ENCODE measurements at regions not wholly inside any gene's neighbourhood (a gene's known extent, or its start where the extent isn't known, plus 50 kb on each side); places are given as distances from the start of the nearest gene placed in this dataset.
"Not testable (repeated sequence)": the region's sequence is repeated elsewhere in the genome, so short reads cannot be mapped to it uniquely, and the experiment has no call there.

GRCh38 chr20:63145156-63145555 lies 70.8 kb downstream of the YTHDF1 start:
- no peak for DNase-seq

- no peak for DNase-seq
Observed at GRCh38 chr20:63142933-63143332, 73.0 kb downstream of the YTHDF1 start.

DNA sequence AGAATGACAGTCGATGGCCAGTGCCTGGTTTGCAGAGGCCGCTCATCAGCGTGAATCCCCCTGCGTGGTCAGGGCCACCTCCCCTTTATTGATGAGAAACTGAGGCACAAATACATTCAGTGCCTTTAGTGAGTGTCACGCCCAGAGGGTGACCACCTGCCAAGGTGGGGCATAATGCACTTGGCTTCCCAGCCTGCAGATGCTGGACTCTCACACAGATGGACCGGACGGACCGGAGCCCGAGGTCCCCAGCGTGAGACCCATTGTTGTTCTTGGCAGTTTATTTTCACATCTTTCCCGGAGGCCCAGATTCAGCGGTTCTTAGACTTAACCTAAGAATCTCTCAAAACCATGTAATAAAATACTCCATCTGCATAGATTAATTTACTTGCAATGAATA lies 74.4 kb downstream of the YTHDF1 start:
- no peak for DNase-seq

DNA sequence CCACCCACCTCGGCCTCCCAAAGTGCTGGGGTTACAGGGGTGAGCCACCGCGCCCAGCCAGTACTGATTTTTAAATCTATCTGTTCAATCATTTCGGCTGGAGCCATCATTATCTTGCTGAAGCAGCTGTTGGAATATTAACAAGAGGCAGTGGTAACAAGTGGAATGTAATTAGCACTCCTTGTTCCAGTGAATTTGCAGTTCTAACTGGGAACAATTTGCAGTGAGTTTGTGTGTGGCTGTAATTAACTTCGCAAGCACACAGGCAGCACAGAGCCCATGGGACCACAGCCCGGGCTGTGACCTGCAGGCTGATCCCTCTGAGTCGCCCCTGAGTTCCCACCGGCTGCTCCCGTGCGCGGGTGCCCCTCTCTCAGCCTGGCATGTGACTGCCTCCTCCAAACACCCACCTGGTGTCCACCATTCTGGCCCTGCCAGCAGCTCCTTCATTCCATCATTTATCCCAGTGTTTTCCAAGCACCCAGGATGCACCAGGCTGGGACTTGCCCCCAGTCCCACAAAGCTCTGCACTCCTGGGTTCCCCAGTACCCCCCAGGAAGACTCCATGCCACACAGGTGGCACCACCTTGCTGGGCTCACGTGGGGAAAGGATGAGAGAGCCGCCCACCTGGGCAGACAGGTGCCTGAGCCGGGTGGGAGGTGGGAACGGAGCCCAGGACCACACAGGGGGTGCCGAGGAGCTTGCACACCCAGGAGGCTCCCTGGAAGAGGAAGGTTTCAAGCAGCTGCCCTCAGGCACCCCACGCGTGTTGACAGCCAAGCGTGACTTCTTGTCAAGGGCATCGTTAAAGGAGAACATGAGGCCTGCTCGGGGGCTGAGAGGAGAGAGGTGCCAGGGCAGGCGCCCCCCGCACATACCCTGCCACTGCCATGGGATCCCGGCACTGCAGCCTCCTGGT lies 75.2 kb downstream of the YTHDF1 start:
- no peak for DNase-seq

DNA sequence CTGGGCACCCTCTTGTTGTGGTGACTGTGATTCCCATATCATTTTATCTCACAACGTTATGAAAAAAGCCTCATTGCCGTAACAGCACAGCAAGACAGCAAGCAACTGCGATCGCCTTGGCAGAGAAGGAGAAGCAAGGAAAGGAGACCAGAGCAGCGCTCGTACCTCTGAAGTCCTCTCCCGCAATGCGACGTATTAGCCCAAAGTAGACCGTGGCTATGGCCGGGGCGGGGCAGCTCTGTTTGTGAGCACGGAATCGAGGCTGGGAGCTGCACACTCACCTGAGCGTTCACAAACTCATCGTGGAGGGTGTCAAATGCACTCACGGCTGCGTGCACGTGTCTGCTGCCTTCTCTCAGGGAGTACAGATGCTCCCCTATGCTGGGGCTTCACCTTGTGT lies 76.1 kb downstream of the YTHDF1 start:
- DNase-seq, result no peak

GRCh38 chr20:63139356-63139755 lies 76.6 kb downstream of the YTHDF1 start:
- DNase-seq, result no peak

GRCh38 chr20:63138855-63139341 lies 77.0 kb downstream of the YTHDF1 start:
- no peak for DNase-seq

GRCh38 chr20:63137851-63138415 lies 78.0 kb downstream of the YTHDF1 start:
- no peak for DNase-seq

GRCh38 chr20:63136296-63136695 lies 79.6 kb downstream of the YTHDF1 start:
- DNase-seq, result no peak

DNA sequence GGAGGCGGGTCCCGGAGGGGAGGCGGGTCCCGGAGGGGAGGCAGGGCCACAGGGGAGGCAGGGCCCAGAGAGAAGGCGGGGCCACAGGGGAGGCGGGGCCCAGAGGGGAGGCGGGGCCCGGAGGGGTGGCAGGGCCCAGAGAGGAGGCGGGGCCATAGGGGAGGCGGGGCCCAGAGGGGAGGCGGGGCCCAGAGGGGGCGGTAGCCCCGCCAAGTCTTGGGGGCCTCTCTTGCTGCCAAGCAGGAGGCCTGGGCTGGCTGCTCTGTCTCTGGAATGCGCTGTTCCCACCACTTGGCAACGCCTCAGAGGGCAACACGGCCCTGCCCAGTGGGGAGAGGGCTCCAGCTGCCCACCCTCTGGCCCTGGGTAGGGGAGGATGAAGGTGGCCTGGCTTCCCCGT lies 80.5 kb downstream of the YTHDF1 start:
- DNase-seq, result no peak

- DNase-seq, result not testable (repeated sequence)
Observed at GRCh38 chr20:63134711-63135361, 81.1 kb downstream of the YTHDF1 start.

DNA sequence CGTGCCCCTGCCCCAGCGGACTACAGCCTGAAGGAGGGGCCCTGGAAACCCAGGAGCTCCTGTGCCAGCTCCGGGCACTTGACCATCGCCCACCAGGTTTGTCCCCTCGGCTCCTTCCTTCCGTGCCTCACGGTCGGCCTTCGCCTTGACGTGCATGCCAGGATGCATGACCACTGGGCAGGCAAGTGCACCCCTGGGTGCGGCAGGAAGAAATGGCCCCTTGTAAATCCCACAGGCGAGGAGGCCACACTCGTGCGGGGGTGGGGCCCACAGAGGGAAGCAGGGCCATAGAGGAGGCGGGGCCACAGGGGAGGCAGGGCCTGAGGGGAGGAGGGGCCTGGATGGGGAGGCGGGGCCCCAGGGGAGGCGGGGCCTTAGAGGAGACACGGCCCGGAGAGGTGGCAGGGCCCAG lies 81.7 kb downstream of the YTHDF1 start:
- DNase-seq, result peak; percentile 35

DNA sequence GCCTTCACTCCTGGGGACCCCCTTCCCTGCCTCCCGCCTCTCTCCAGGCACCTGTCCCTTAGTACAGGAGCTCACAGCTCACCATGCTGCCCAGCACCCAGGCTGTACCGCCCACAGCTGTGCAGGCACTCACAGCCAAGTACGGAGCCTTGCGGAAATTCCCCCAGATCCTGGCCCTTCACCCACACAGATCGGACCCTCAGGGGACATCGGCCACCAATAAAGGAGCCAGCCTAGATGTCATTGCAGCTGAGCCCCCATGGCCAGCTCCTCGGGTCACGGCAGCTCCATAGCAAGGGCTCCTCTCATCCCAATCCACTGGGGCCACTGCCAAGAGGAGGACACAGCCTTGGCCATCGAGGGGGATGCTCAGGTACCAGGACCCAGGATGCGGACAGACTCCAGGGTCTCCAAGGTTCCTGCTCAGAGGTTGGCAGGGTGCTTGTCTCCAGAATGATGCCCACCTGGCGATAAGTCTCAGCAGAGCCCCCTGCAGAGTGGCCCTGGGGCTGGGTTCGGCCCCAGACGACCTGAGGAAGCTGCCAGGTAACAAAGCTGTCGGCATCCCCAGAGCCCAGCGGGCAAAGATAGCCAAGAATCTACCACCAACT lies 82.3 kb downstream of the YTHDF1 start:
- no peak for DNase-seq

GRCh38 chr20:63132715-63133471 lies 83.0 kb downstream of the YTHDF1 start:
- no peak for DNase-seq

DNA sequence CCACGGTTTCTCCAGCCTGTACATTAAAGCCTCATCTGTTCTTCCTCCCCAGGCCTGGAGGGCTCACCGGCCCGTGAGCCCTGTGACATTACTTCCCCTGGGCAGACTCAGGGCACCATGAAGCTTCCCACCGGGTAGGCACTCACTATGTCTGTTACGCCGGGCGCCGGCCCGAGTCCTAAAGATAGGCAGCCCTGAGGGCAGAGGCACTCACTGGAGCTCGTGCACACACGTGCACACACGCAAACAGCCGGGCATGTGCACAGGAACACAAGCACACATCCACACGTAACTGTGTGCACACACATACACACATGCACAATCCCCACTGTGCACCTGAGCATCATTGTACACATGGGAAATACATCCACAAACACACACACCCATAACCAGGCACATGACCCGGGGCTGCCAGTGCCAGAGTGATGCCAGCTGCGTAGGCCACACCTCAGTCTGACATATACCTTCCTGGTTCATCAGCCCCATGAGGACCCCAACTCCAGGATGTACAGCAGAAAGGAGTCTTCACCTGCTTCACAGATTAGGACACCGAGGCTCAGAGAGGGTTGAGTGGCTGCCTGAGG lies 83.7 kb downstream of the YTHDF1 start:
- DNase-seq, result no peak

DNA sequence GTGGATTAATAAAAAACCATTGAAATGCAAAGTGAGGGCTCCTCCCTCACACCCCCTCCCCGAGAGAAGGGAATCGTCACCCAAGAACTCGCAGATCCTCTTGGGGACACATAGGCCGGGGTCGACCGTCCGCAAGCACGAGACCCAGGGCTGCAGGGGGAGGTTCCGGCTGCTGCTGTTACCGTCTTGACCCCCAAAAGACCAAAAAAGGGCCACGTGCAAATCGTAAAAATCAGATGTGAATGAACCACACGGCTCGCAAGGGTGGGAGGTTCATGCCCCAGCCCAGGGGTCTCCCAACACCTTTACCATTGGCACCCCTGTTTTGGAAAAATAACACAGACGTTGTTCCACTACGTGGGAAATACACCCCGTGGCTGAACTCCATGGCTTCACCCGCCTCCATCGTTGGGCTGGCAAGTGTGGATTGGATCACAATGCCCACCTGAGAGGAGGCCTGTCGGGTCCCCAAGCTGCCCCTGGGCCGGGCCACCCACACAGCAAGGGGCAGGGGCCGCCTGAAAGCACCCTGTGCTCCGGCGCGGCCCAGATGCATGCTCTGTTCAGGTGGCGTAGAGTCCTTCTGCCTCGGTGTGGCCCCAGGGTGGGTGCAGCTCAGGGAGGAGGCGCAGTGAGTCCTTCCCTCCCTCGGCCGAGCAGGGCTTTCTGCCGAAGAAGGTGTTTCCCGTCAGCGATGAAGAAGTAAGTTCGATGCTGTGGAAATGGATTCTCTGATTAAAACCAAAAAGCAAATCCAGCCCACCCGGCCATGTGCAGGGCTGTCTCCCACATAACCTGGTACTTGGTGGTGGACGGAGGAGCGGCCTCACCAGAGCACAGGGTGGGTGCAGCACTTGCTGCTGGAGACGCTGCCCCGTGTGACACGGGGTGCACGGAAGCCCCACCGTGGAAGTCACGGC lies 85.0 kb downstream of the YTHDF1 start:
- no peak for DNase-seq

DNA sequence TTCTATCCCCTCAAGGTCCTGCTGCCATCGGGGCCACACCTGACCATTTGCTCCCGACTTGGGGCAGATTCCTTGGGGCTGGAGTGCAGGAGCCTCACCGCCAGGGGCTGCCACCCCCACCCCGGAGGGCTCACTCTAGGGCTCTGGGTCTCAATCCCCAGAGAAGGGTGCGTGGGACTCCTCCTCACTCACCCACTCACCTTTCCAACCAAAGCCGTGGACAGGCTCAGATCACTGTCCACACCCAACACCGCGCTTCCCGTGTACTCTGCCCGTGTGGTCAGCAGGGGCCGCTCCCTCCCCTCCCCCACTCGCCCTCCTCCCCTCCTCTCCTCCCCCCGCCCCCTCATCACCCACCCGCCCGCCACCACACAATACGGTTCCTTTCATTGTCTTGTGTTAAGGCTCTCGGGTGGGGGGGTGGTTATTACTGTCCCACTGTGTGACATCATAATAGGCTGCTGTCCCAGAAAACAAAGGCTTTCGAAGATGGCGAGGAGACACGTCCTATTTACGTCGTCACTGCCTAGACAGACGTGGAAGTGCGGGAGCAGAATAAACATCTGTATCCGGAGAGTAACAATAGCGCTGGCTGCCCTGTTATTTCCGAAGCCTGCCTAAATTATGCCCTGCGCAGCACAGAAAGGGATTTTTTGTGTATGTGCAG lies 85.8 kb downstream of the YTHDF1 start:
- no peak for DNase-seq

DNA sequence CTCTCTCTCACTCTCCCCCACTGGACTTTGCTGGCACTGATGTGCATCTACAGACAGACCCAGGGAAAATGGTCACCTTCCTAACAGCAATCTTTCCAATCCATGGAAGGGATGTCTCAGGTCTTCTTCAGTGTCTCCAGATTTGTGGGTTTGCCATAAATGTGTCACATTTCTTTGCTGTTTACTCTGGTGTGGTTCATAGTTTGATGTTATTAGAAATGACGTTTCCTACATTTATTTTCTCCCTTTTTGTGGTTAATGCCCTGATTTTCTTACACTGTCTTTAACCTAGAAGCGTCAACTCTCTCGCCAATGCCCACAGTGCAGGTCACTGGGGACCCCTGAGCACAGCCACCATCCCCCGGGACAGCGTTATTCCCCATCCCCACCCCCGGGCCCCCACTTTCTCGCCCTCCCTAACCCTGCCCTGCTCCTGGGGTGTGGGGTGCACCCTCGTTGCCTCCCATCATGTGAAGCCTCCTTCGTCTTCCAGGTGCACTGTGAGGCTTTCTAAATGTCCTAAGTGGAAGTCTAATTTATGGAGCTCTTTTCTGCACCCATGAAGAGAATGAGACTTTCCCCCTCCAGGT lies 86.5 kb downstream of the YTHDF1 start:
- DNase-seq, result no peak

DNA sequence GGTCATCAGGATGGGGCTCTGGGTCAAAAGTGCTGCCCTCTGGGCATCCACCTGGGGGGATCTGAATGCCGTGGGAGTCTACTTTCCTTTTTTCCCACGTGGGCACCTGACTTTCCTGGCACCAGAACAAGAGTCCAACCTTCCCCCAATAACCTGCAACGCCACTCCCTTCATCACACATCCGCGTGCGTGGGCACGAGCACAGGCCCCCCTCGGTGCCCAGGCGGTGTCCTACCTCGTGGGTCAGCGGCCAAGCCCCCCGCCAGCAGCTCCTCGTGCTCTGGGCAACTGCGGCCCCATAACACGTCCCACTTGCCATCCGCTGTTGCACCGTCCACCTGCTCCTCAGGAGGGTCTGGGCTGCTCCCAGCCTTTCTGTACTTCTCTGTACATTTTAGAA lies 87.0 kb downstream of the YTHDF1 start:
- DNase-seq, result no peak

DNA sequence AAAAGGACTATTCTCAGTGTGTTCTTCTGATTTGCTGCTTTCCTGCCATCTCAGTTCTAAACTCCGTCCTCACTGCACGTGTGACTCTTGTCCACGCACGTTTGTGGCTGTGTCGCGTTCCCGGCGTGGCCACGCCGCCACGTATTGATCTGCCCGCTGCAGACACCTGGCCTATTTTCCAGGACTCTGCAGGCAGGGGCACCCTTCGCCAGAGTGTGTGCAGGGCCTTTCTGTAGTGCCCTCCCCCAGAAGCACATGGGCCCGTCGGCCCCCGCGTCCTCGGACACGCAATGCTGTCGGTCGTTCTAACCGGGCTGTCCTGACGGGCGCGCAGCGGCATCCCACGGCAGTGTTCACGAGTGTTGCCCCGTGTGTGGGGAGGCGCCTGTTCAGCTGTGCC lies 87.6 kb downstream of the YTHDF1 start:
- no peak for DNase-seq
